Endodermal cell (in vitro differentiated cells): ENCODE measurements at regions not wholly inside any gene's neighbourhood (a gene's known extent, or its start where the extent isn't known, plus 50 kb on each side); places are given as distances from the start of the nearest gene placed in this dataset.

Experiments used
- DNase-seq: peaks from one replicate; pipeline ENCODE4 v3.0.0-alpha.2; 2017
- H3K27ac ChIP-seq: 2 replicates; pipeline ENCODE4 v1.5.1; 2013; ENCODE audit warnings: mild to moderate bottlenecking, low read depth, low read length, moderate library complexity
- H3K27me3 ChIP-seq: 2 replicates; pipeline ENCODE4 v1.6.1; 2013; ENCODE audit warnings: mild to moderate bottlenecking, low read length, moderate library complexity; ENCODE audit not compliant: insufficient read depth, control insufficient read depth, poor library complexity, severe bottlenecking
- H3K36me3 ChIP-seq: 2 replicates; pipeline ENCODE4 v1.7.0; 2013; ENCODE audit warnings: mild to moderate bottlenecking, low read length, moderate library complexity; ENCODE audit not compliant: control insufficient read depth, insufficient read depth
- H3K4me1 ChIP-seq: one replicate; pipeline ENCODE4 v1.7.0; 2013; ENCODE audit warnings: low read length; ENCODE audit not compliant: control insufficient read depth, insufficient read depth
- H3K4me3 ChIP-seq: 2 replicates; pipeline ENCODE4 v1.5.1; 2013; ENCODE audit warnings: mild to moderate bottlenecking, low read length, moderate library complexity
- H3K9ac ChIP-seq: 2 replicates; pipeline ENCODE4 v1.6.1; 2013; ENCODE audit warnings: mild to moderate bottlenecking, low read length, moderate library complexity; ENCODE audit not compliant: poor library complexity, severe bottlenecking; ENCODE audit errors: extremely low read depth
- H3K9me3 ChIP-seq: 2 replicates; pipeline ENCODE4 v1.6.1; 2013; ENCODE audit warnings: mild to moderate bottlenecking, low read length, moderate library complexity; ENCODE audit not compliant: control insufficient read depth
- H3K27ac Mint-ChIP-seq: 2 replicates; pipeline ENCODE4 v1.8.0; 2020; ENCODE audit warnings: mixed read lengths
- H3K27me3 Mint-ChIP-seq: 2 replicates; pipeline ENCODE4 v1.8.0; 2021; ENCODE audit warnings: mild to moderate bottlenecking, mixed read lengths; ENCODE audit not compliant: insufficient read depth
- H3K36me3 Mint-ChIP-seq: 2 replicates; pipeline ENCODE4 v1.8.0; 2020; ENCODE audit warnings: low read depth, mixed read lengths
- H3K4me1 Mint-ChIP-seq: 2 replicates; pipeline ENCODE4 v1.8.0; 2020; ENCODE audit warnings: mixed read lengths
- H3K4me3 Mint-ChIP-seq: 2 replicates; pipeline ENCODE4 v1.8.0; 2020; ENCODE audit warnings: mild to moderate bottlenecking, moderate library complexity, mixed read lengths
- H3K9me3 Mint-ChIP-seq: 2 replicates; pipeline ENCODE4 v1.8.0; 2020; ENCODE audit warnings: mild to moderate bottlenecking, mixed read lengths
- WGBS, 2 experiments: methylation state at CpG; one replicate each; pipeline versions ENCODE4 v1.1.5 to v1.1.7; 2013; ENCODE audit warnings: missing lambda C conversion rate in 2 of 2, mixed read lengths in 1 of 2; ENCODE audit not compliant: insufficient coverage in 1 of 2, insufficient read length in 1 of 2; 5-methylcytosine and 5-hydroxymethylcytosine counted together
- TF ChIP-seq, protein P1 (sequence below): fragments of 200-600 bp; sonication (generic); conservative IDR thresholded peaks from 2 replicates; pipeline ENCODE4 v1.5.0; 2021; ENCODE audit warnings: antibody characterized with exemption, mild to moderate bottlenecking

- Histone ChIP-seq H3K4me1 (no peaks in the 10 kb centered on the region), H3K27ac (no peak overlapping the region), H3K9me3 (no peaks in the 10 kb centered on the region), H3K36me3 (no peaks in the 10 kb centered on the region), H3K4me3 (no peak overlapping the region), H3K27me3 (no peaks in the 10 kb centered on the region), H3K9ac (no peak overlapping the region)
- no peaks in the 10 kb centered on the region for H3K36me3 Mint-ChIP-seq
- H3K4me3 Mint-ChIP-seq = no peak overlapping the region
- 92% methylated on average over 3 of the region's 3 CpGs for WGBS, 2 experiments
- no peaks in the 10 kb centered on the region for H3K27me3 Mint-ChIP-seq
- no peak for DNase-seq
- H3K9me3 Mint-ChIP-seq = peaks cover 12% of the 10 kb centered on the region
- no peak overlapping the region for H3K27ac Mint-ChIP-seq
- no peaks in the 10 kb centered on the region for H3K4me1 Mint-ChIP-seq
- TF ChIP-seq, protein P1, sequence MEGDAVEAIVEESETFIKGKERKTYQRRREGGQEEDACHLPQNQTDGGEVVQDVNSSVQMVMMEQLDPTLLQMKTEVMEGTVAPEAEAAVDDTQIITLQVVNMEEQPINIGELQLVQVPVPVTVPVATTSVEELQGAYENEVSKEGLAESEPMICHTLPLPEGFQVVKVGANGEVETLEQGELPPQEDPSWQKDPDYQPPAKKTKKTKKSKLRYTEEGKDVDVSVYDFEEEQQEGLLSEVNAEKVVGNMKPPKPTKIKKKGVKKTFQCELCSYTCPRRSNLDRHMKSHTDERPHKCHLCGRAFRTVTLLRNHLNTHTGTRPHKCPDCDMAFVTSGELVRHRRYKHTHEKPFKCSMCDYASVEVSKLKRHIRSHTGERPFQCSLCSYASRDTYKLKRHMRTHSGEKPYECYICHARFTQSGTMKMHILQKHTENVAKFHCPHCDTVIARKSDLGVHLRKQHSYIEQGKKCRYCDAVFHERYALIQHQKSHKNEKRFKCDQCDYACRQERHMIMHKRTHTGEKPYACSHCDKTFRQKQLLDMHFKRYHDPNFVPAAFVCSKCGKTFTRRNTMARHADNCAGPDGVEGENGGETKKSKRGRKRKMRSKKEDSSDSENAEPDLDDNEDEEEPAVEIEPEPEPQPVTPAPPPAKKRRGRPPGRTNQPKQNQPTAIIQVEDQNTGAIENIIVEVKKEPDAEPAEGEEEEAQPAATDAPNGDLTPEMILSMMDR = no peak
Observed at GRCh38 chr5:82619097-82619496, 340.9 kb upstream of the RPS23 start.

- Histone ChIP-seq H3K36me3 (no peaks in the 10 kb centered on the region), H3K27ac (no peak overlapping the region), H3K4me3 (no peak overlapping the region), H3K4me1 (no peaks in the 10 kb centered on the region), H3K9me3 (no peaks in the 10 kb centered on the region), H3K9ac (no peak overlapping the region), H3K27me3 (no peaks in the 10 kb centered on the region)
- TF ChIP-seq, protein P1 = no peak
- Mint-ChIP-seq H3K4me3 (no peak overlapping the region), H3K27me3 (no peaks in the 10 kb centered on the region), H3K4me1 (no peaks in the 10 kb centered on the region), H3K36me3 (no peaks in the 10 kb centered on the region), H3K9me3 (peaks cover 17% of the 10 kb centered on the region), H3K27ac (no peak overlapping the region)
- WGBS, 2 experiments = 75% methylated on average over 3 of the region's 3 CpGs; no CpG with 5 or more reads in 1 of the 2 experiments
- no peak for DNase-seq
Observed at GRCh38 chr5:82614706-82615105, 336.6 kb upstream of the RPS23 start.

GRCh38 chr5:82613891-82614290, 335.7 kb upstream of the RPS23 start:
- Histone ChIP-seq H3K9ac (no peak overlapping the region), H3K27ac (no peak overlapping the region), H3K4me1 (no peaks in the 10 kb centered on the region), H3K36me3 (no peaks in the 10 kb centered on the region), H3K4me3 (no peak overlapping the region), H3K9me3 (no peaks in the 10 kb centered on the region), H3K27me3 (no peaks in the 10 kb centered on the region)
- TF ChIP-seq, protein P1 = no peak
- Mint-ChIP-seq H3K9me3 (peaks cover 20% of the 10 kb centered on the region), H3K4me3 (no peak overlapping the region), H3K36me3 (no peaks in the 10 kb centered on the region), H3K4me1 (no peaks in the 10 kb centered on the region), H3K27me3 (no peaks in the 10 kb centered on the region), H3K27ac (no peak overlapping the region)
- DNase-seq = no peak
